ENCODE measurements at regions not wholly inside any gene's neighbourhood (a gene's known extent, or its start where the extent isn't known, plus 50 kb on each side); places are given as distances from the start of the nearest gene placed in this dataset.

- TF ChIP-seq FOXP2 (optimal IDR thresholded peaks at IDR 0.05; ENCODE audit: borderline replicate concordance, extremely low read depth, extremely low read length, insufficient read depth), result no peak
- no peak for TF ChIP-seq TAF1 (IDR thresholded peaks at IDR 0.05; ENCODE audit: borderline replicate concordance, insufficient read depth, low read length)
- no peak for TF ChIP-seq SIN3A (IDR thresholded peaks at IDR 0.05; ENCODE audit: borderline replicate concordance, insufficient read depth, low read length)
- TF ChIP-seq, protein P1, sequence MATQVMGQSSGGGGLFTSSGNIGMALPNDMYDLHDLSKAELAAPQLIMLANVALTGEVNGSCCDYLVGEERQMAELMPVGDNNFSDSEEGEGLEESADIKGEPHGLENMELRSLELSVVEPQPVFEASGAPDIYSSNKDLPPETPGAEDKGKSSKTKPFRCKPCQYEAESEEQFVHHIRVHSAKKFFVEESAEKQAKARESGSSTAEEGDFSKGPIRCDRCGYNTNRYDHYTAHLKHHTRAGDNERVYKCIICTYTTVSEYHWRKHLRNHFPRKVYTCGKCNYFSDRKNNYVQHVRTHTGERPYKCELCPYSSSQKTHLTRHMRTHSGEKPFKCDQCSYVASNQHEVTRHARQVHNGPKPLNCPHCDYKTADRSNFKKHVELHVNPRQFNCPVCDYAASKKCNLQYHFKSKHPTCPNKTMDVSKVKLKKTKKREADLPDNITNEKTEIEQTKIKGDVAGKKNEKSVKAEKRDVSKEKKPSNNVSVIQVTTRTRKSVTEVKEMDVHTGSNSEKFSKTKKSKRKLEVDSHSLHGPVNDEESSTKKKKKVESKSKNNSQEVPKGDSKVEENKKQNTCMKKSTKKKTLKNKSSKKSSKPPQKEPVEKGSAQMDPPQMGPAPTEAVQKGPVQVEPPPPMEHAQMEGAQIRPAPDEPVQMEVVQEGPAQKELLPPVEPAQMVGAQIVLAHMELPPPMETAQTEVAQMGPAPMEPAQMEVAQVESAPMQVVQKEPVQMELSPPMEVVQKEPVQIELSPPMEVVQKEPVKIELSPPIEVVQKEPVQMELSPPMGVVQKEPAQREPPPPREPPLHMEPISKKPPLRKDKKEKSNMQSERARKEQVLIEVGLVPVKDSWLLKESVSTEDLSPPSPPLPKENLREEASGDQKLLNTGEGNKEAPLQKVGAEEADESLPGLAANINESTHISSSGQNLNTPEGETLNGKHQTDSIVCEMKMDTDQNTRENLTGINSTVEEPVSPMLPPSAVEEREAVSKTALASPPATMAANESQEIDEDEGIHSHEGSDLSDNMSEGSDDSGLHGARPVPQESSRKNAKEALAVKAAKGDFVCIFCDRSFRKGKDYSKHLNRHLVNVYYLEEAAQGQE (IDR thresholded peaks at IDR 0.05; ENCODE audit: insufficient read depth in 1 of 2, low read depth in 2 of 2, low read length in 2 of 2), result no peak
- TF ChIP-seq POLR2AphosphoS5 (IDR thresholded peaks at IDR 0.05; ENCODE audit: low read depth, low read length), result no peak
Measured at GRCh38 chr10:21401196-21401595, 124.3 kb downstream of the SKIDA1 start.

DNA sequence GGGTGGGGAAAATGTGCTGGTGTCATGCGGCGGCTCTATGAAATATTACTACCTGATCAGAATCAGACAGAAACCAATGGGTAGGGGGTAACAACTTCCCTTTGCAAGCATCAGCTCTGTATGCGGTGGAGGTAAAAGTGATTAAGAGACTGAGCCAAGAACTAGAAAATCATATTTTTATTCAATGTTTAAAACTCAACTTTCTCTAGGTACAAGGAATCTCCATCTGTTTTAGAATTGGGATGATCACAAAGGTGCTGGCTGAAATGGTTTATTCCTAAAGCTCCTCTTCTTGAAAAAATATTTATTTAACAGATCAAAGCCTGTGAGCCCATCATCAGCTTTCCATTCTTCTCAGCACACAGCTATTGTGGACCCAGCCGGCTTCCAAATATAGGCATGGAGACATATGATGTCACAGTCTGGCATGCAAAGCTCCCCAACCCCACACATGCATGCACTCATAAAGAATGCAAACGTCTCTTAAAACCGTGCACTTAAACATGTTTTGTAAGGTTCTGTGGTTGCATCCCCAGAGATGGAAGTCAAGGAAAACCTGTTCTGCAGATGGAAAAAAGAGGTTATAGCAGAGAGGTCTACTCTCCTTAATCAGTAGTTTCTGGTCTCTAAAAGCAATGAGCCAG is 126.0 kb downstream of the SKIDA1 start:
- TF ChIP-seq TAF1 (IDR thresholded peaks at IDR 0.05; ENCODE audit: borderline replicate concordance, insufficient read depth, low read length) (no peak), SIN3A (IDR thresholded peaks at IDR 0.05; ENCODE audit: borderline replicate concordance, insufficient read depth, low read length) (no peak), FOXP2 (optimal IDR thresholded peaks at IDR 0.05; ENCODE audit: borderline replicate concordance, extremely low read depth, extremely low read length, insufficient read depth) (no peak), POLR2AphosphoS5 (IDR thresholded peaks at IDR 0.05; ENCODE audit: low read depth, low read length) (no peak)
- TF ChIP-seq, protein P1 (IDR thresholded peaks at IDR 0.05; ENCODE audit: insufficient read depth in 1 of 2, low read depth in 2 of 2, low read length in 2 of 2), result no peak

DNA sequence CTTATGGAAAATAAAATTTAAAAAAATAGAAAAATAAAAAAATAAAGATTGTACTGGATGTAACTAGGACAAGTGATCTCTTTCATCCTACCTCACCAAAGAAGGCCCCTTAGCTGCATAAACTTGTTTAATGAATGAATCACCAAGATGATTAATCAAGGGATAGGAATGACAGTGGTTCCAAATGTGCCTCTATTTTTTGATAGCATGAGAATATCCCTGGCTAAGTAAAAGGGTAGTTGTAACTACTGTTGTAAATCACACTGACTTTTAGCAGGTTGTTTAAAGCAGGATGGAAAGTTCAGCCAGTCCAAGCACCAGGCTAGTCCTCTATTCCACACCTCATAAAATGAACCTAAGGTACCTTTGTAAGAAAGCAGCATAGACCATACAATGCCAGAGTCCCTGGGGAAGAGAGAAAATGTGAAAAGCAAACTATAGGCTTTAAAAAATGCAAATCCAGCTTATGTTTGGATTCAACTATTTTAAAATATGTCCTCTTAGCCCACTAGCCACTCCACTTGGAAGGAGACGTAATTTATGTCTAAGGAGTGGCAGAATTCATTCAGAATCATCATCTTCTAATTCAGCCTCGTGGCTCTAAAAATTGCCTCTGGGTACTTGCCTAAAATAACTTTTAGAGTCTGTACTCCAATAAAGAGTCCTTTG is 126.8 kb downstream of the SKIDA1 start:
- TF ChIP-seq TAF1 (IDR thresholded peaks at IDR 0.05; ENCODE audit: borderline replicate concordance, insufficient read depth, low read length), result no peak
- no peak for TF ChIP-seq FOXP2 (optimal IDR thresholded peaks at IDR 0.05; ENCODE audit: borderline replicate concordance, extremely low read depth, extremely low read length, insufficient read depth)
- TF ChIP-seq SIN3A (IDR thresholded peaks at IDR 0.05; ENCODE audit: borderline replicate concordance, insufficient read depth, low read length), result no peak
- TF ChIP-seq, protein P1 (IDR thresholded peaks at IDR 0.05; ENCODE audit: insufficient read depth in 1 of 2, low read depth in 2 of 2, low read length in 2 of 2), result no peak
- TF ChIP-seq POLR2AphosphoS5 (IDR thresholded peaks at IDR 0.05; ENCODE audit: low read depth, low read length), result no peak

DNA sequence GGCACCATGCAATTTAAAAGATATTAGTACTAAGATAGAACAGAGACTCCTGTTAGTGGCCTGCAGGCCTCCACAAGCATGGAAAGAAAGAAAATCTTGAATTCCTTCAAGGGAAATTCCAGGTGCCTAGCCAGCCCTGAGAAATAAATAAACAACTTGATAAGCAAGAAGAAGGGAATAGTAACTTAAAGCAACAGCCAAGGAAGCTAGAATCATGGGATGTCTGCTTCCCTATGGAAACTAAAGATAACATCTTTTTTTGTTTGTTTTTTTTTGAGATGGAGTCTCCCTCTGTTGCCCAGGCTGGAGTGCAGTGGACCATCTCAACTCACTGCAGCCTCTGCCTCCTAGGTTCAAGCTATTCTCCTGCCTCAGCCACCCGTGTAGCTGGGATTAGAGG is 128.6 kb downstream of the SKIDA1 start:
- TF ChIP-seq TAF1 (IDR thresholded peaks at IDR 0.05; ENCODE audit: borderline replicate concordance, insufficient read depth, low read length), result no peak

- no peak for TF ChIP-seq TAF1 (IDR thresholded peaks at IDR 0.05; ENCODE audit: borderline replicate concordance, insufficient read depth, low read length)
Measured at GRCh38 chr10:21393931-21394330, 131.6 kb downstream of the SKIDA1 start.

GRCh38 chr10:21388589-21388988 is 136.9 kb downstream of the SKIDA1 start:
- TF ChIP-seq TAF1 (IDR thresholded peaks at IDR 0.05; ENCODE audit: borderline replicate concordance, insufficient read depth, low read length) (no peak), FOXP2 (optimal IDR thresholded peaks at IDR 0.05; ENCODE audit: borderline replicate concordance, extremely low read depth, extremely low read length, insufficient read depth) (no peak), SIN3A (IDR thresholded peaks at IDR 0.05; ENCODE audit: borderline replicate concordance, insufficient read depth, low read length) (no peak), POLR2AphosphoS5 (IDR thresholded peaks at IDR 0.05; ENCODE audit: low read depth, low read length) (no peak)
- TF ChIP-seq, protein P1 (IDR thresholded peaks at IDR 0.05; ENCODE audit: insufficient read depth in 1 of 2, low read depth in 2 of 2, low read length in 2 of 2), result no peak

Data from PFSK-1 (cell line).